GM19035 (cell line): ENCODE measurements at regions not wholly inside any gene's neighbourhood (a gene's known extent, or its start where the extent isn't known, plus 50 kb on each side); places are given as distances from the start of the nearest gene placed in this dataset.
"Not testable (repeated sequence)": the region's sequence is repeated elsewhere in the genome, so short reads cannot be mapped to it uniquely, and the experiment has no call there.

ENCODE experiments used
- ATAC-seq: cut with Tn5 transposase; IDR thresholded peaks from one replicate; pipeline ENCODE4 v1.9.1; 2021; ENCODE audit not compliant: unreplicated experiment

- ATAC-seq, result no peak
Measured at GRCh38 chr9:22649384-22649783, 202.8 kb downstream of the DMRTA1 start.

DNA sequence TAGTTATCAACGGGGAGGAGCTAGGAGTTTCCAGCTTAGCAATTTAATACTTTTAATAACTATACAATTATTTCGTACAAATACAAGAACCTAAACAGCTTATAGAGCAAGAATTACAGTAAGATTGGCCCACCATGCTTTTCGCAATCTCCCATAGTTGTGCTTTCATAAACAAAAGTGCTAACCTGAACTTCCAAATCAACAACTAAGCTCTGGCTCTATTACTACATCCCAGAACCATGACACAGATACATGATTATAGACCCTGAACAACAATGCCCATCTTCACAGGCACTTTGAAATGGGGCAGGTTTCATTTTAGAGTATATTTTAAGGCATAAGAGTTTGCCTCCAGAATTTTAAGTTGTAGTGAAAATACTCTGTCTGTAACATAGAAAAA, 203.5 kb downstream of the DMRTA1 start:
- ATAC-seq, result no peak

DNA sequence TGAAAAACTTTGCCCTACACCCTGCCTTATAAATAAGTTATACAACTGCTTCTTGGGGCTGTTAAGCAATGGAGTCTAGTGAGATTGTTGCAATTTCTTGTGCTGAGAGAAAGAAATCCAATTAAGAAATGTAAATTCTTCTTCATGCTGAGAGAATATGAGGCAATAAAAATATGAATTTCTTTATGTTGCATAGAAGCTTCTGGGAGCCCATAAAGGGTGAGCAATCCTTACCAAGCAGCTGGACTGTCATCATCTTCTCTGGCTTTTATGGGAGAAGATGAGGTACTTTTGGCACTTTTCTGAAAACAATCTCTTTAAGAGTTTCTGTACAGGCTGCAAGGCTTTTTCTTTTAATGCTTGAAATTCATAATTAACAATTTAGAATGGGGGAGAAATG, 204.3 kb downstream of the DMRTA1 start:
- ATAC-seq, result no peak

GRCh38 chr9:22654833-22655232, 208.2 kb downstream of the DMRTA1 start:
- ATAC-seq, result no peak

DNA sequence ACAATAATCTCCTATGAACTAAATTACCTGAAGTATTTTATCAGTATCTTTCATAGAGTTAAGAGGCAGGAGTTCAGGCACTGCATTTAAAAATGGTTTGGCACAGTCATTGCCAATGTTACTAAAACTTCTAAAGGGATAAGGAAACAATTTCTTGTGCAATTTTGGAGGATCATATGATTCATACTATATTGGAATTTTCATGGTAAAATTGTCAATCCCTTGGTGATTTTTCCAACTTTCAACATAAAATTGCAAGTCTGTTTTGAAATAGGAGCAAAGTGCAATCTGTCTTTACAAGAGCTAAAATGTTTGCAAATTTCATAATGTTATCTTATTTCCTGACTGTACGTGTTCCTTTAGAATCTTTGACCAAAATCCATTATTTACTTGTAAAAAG, 211.1 kb downstream of the DMRTA1 start:
- ATAC-seq, result no peak

DNA sequence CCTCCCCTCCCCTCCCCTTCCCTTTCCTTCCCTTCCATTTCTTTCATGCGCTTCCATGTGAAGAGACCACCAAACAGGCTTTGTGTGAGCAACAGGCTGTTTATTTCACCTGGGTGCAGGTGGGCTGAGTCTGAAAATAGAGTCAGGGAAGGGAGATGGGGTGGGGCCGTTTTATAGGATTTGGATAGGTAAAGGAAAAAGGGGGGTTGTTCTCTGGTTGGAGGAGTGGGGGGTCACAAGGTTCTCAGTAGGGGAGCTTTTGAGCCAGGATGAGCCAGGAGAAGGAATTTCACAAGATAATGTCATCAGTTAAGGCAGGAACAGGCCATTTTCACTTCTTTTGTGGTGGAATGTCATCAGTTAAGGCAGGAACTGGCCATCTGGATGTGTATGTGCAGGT, 211.9 kb downstream of the DMRTA1 start:
- ATAC-seq, result not testable (repeated sequence)

GRCh38 chr9:22682536-22682935, 235.9 kb downstream of the DMRTA1 start:
- ATAC-seq, result no peak

GRCh38 chr9:22682961-22683699, 236.5 kb downstream of the DMRTA1 start:
- ATAC-seq, result no peak

DNA sequence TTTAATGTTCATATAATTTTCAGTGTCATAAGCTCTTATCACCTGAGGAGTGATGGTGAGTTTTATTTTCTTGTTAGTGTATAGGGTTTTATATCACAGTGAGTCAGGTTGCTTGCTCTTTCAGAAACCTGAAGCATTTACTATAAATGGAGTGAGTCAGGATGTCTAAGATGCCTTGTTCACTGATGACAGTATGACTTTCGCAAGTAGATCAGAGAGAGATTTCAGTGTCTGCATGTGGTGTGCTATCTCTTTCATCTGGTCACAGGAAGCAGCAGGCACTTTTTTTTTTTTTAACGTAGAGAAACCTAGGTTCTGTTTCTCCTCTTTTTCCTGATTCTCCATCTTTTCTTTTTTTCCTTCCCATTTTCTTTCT, 237.1 kb downstream of the DMRTA1 start:
- ATAC-seq, result no peak

DNA sequence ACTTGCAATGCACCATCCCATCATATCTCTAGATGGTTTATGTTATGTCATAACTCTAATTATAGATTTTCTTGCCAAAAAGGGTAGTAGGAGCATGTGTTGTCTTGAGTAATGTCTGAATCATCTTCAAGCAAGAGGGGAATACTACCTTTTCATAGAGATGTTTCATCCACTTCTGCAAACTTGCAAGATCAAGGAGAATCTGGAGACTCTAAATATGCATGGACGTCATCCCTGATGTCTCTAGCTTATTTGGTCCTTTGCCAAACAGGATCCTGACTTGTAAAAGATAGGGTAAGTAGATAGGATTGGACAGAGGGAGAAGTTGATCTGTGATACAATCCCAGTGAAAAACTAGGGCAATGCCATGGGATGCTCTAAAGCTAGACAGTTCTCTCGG, 246.5 kb downstream of the DMRTA1 start:
- ATAC-seq, result no peak

DNA sequence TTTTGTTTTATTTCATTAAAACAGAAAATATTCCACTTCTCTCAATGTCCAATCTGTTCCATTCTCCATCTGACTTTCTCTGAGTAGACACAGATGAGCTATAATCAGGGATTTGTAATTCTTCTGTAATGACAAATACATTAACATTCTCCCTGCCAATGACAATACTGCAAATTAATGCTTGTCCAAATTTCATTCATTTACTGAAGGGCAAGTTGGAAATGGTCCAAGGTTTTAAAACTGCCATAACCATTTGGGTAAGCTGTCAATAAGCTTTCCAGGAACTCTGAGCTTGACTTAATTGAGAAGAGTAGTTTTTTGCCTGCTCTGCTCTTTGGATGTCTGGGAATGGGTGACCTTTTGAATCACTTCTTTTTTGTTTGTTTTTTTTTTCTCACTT, 253.5 kb downstream of the DMRTA1 start:
- no peak for ATAC-seq

GRCh38 chr9:22718653-22719052, 272.0 kb downstream of the DMRTA1 start:
- no peak for ATAC-seq

GRCh38 chr9:22722492-22722891, 275.9 kb downstream of the DMRTA1 start:
- no peak for ATAC-seq

- no peak for ATAC-seq
Measured at GRCh38 chr9:22731786-22732185, 285.2 kb downstream of the DMRTA1 start.

DNA sequence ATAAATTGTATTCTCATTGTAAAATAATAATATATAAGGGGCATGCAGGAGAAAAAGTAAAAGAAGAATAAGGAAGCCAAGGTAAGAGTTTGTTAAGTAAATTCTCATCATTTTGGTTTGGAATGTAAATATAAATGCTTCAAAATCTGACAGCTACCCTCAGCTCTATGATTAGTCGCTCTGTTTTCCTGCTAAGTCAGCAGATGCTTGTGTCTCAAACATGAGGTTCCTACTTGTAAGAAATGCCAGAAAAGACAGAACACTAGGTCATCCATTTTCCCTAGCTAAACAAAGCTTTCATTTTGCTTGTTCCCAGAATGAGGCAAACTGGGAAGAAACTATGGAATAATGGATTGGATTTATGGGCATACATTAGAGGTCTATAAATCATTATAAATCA, 293.1 kb downstream of the DMRTA1 start:
- no peak for ATAC-seq

DNA sequence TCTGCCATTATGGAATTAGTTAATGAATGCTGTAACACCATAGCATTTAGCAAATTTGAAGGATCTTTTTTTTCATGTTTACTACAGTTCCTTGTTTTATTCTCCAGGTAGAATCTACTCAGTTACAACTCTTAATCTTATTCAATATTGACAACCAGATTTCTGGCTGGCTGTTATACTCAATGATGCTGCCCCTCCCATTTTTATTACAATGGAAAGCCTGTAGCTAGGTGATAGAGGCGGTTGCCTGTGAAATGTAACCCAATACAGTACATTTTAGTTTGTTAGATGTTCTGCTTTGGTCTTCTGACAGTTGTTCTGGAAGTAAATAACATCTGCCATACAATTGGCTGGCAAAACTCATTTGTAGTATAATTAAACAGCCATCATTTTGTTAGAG, 294.2 kb downstream of the DMRTA1 start:
- ATAC-seq, result no peak

GRCh38 chr9:22742401-22742800, 295.8 kb downstream of the DMRTA1 start:
- ATAC-seq, result no peak

GRCh38 chr9:22773501-22774220, 327.0 kb downstream of the DMRTA1 start:
- no peak for ATAC-seq

DNA sequence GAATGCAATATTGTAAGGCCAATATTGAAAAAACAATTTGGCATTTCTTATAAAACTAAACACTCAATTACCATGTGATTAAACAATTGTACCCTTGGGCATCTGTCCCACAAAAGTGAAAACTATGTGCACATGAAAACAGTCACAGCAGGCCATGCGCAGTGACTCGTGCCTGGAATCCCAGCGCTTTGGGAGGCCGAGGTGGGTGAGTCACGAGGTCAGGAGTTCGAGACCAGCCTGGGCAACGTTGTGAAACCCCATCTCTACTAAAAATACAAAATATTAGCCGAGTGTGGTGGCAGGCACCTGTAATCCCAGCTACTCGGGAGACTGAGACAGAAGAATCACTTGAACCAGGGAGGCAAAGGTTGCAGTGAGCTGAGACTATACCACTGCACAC, 343.7 kb downstream of the DMRTA1 start:
- ATAC-seq, result no peak

DNA sequence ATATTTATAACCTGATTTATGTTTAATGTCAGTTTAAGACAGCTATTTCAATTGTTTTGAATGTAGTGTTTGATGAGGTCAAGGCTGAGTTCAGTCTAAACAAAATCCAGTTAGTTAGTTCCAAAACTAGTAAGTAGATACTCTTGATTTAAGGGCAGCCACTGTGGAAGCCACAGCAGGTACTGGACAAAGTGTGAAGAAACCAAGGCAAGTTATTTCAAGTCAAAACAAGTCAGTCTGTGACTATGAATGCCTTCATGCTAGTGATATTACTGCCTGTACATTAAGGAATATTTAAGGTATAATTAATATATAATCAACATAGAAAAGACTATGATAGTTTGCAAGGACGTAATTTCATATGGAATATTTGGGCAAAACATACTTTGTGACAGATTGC, 362.3 kb downstream of the DMRTA1 start:
- ATAC-seq, result no peak

GRCh38 chr9:22809371-22809770, 362.7 kb downstream of the DMRTA1 start:
- ATAC-seq, result no peak

GRCh38 chr9:22813529-22813928, 366.9 kb downstream of the DMRTA1 start:
- ATAC-seq, result no peak

DNA sequence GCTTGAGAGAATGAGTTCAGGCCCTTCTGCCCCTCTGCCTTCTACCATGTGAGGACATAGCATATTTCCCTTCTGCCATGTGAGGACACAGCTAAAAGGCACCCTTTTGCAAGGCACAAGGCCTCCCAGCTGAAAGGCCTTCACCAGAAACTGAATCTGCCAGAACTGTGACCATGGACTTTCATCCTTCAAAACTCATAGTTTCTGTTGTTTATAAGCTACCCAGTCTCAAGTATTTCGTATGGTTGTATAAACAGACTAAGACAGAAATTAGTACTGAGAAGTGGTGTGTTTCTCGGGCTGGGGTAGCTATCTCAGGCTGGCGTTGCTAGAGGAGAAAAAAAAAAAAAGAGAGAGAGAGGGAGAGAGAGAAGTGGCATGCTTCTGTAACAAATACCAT, 368.6 kb downstream of the DMRTA1 start:
- ATAC-seq, result no peak
